ENCODE measurements at regions not wholly inside any gene's neighbourhood (a gene's known extent, or its start where the extent isn't known, plus 50 kb on each side); places are given as distances from the start of the nearest gene placed in this dataset.

DNA sequence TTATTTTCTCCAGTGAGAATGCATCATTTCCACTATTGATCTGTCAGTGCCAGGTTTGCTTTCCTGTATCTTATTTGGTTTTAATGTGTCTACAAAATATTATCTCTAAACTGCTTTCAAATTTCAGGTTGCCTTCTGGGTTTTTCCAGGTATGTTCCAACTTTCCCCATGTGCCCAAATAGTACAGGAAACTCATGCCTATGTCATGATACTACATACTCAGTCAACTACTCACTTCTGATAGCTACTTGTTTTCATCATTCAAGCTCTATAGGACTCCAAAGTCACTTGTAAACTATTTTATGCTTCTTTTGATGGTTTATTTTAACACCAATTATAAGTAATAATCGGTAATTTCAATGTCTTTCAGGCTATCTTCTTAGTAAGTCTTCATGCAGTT lies 134.8 kb upstream of the TTC14 start:
- TF ChIP-seq, protein P1, sequence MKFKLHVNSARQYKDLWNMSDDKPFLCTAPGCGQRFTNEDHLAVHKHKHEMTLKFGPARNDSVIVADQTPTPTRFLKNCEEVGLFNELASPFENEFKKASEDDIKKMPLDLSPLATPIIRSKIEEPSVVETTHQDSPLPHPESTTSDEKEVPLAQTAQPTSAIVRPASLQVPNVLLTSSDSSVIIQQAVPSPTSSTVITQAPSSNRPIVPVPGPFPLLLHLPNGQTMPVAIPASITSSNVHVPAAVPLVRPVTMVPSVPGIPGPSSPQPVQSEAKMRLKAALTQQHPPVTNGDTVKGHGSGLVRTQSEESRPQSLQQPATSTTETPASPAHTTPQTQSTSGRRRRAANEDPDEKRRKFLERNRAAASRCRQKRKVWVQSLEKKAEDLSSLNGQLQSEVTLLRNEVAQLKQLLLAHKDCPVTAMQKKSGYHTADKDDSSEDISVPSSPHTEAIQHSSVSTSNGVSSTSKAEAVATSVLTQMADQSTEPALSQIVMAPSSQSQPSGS (CRISPR knock-in tag; IDR thresholded peaks at IDR 0.05; ENCODE audit: borderline replicate concordance, low read depth) = no peak
- TF ChIP-seq TEAD1 (CRISPR knock-in tag; IDR thresholded peaks at IDR 0.05) = no peak
- TF ChIP-seq TCF7 (CRISPR knock-in tag; IDR thresholded peaks at IDR 0.05; ENCODE audit: low read depth) = no peak
- TF ChIP-seq, protein P2, sequence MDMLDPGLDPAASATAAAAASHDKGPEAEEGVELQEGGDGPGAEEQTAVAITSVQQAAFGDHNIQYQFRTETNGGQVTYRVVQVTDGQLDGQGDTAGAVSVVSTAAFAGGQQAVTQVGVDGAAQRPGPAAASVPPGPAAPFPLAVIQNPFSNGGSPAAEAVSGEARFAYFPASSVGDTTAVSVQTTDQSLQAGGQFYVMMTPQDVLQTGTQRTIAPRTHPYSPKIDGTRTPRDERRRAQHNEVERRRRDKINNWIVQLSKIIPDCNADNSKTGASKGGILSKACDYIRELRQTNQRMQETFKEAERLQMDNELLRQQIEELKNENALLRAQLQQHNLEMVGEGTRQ (CRISPR knock-in tag; IDR thresholded peaks at IDR 0.05) = no peak
- TF ChIP-seq NFE2L1 (CRISPR knock-in tag; IDR thresholded peaks at IDR 0.05) = no peak
- no peak for TF ChIP-seq ELF4 (CRISPR knock-in tag; IDR thresholded peaks at IDR 0.05; ENCODE audit: low read depth)
- TF ChIP-seq, protein P3, sequence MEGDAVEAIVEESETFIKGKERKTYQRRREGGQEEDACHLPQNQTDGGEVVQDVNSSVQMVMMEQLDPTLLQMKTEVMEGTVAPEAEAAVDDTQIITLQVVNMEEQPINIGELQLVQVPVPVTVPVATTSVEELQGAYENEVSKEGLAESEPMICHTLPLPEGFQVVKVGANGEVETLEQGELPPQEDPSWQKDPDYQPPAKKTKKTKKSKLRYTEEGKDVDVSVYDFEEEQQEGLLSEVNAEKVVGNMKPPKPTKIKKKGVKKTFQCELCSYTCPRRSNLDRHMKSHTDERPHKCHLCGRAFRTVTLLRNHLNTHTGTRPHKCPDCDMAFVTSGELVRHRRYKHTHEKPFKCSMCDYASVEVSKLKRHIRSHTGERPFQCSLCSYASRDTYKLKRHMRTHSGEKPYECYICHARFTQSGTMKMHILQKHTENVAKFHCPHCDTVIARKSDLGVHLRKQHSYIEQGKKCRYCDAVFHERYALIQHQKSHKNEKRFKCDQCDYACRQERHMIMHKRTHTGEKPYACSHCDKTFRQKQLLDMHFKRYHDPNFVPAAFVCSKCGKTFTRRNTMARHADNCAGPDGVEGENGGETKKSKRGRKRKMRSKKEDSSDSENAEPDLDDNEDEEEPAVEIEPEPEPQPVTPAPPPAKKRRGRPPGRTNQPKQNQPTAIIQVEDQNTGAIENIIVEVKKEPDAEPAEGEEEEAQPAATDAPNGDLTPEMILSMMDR (IDR thresholded peaks at IDR 0.05) = no peak

All from WTC11 (cell line).